ENCODE measurements at regions not wholly inside any gene's neighbourhood (a gene's known extent, or its start where the extent isn't known, plus 50 kb on each side); places are given as distances from the start of the nearest gene placed in this dataset.

- no peak for DNase-seq (ENCODE audit: insufficient read length, low spot score)
- no peak for FAIRE-seq
These were observed 481.3 kb upstream of the CHAC2 start for GRCh38 chr2:53286345-53286744.

GRCh38 chr2:53275743-53276142 lies 491.9 kb upstream of the CHAC2 start:
- FAIRE-seq (no peak), DNase-seq (ENCODE audit: insufficient read length, low spot score) (no peak)

- no peak for FAIRE-seq
- no peak for DNase-seq (ENCODE audit: insufficient read length, low spot score)
These were observed 499.0 kb upstream of the CHAC2 start for GRCh38 chr2:53268626-53269025.

DNA sequence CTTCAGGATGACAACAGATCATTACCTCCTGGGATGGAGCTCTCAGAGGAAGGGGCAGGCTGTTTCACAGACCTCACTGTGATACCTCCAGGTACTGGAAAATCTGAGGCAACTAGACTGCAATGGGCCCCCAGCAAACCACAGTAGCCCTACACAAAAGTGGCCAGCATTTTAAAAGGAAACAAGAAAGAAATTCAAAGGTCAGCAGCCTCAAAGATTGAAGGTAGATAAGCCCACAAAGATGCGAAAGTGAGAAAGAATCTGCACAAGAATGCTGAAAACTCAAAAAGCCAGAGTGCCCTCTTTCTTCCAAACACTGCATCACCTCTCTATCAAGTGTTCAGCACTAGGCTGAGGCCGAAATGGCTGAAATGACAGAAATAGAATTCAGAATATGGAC lies 499.5 kb upstream of the CHAC2 start:
- no peak for DNase-seq (ENCODE audit: insufficient read length, low spot score)
- no peak for FAIRE-seq

- DNase-seq (ENCODE audit: insufficient read length, low spot score) = no peak
- no peak for FAIRE-seq
These were observed 501.9 kb upstream of the CHAC2 start for GRCh38 chr2:53265544-53266299.

- no peak for DNase-seq (ENCODE audit: insufficient read length, low spot score)
- FAIRE-seq = no peak
These were observed 507.0 kb upstream of the CHAC2 start for GRCh38 chr2:53260568-53260967.

DNA sequence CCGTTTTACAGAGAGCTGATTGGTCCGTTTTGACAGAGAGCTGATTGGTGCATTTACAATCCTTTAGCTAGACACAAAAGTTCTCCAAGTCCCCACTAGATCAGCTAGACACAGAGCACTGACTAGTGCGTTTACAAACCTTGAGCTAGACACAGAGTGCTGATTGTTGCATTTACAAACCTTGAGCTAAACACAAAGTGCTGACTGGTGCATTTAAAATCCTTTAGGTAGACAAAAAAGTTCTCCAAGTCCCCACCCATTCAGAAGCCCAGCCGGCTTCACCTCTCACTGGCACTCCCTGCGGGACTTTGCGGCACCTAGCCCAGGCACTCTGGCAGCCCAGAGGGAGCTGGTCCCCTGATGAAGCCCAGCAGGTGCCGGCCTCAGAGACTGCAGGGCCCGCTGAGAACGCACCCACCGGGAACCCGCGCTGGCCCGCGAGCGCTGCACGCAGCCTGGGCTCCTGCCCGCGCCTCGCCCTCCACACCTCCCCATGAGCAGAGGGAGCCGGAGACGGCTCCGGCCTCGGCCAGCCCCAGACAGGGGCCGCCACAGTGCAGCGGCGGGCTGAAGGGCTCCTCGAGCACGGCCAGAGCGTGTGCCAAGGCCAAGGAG lies 508.1 kb upstream of the CHAC2 start:
- FAIRE-seq = no peak
- DNase-seq (ENCODE audit: insufficient read length, low spot score) = no peak

DNA sequence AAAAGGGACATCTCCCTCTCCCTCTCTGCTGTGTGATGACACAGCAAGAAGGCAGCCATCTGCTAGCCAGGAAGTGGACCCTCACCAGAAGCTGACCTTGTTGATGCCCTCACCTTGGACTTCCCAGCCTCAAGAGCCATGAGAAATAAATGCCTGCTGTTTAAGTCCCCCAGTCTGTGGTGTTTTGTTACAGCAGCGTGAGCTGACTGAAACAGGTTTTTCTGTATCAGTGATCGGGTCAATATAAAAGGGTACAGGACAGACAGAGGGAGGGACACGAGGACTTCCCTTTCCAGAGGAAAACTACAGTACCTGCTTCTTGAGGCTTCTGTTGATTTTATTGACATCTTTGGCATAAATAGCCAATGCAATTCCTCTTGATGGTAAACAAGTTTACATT lies 510.3 kb upstream of the CHAC2 start:
- FAIRE-seq (no peak), DNase-seq (ENCODE audit: insufficient read length, low spot score) (no peak)

DNA sequence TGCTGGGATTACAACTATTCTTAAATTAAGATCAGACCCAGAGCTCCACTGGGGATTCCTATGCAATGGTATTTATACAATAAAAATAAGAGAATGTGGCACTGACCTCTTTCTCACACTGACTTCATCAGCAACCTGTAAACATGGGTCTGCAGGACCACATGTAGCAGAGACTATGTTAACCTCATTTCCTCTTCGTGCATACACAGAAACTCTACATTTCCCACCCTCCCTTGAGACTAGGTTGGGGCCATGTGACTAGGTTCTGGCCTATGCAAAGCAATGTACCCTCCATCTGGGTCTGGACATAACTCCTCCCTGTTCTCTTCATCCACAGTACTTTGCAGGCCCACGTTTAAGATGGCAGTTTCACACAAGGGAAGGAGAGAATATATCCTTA lies 514.4 kb upstream of the CHAC2 start:
- DNase-seq (ENCODE audit: insufficient read length, low spot score) = no peak
- no peak for FAIRE-seq

DNA sequence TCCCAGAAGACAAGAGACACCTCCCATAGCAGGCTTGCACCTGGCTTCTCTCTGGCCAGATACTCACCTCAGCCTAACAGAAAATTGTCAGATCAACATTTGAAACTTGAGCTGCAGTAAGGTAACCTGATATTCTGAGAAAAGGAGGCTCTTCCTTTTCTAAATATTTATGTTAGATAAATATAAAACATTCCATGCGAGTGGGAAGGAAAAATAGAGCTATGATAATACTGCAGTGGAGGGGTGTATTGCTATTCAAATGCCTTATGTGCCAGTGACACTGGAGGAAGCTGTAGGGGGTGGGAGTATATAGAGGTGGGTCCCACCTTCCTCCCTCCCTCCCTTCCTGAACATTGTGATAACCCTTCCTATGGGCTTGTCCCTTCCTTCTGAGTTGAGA lies 515.5 kb upstream of the CHAC2 start:
- DNase-seq (ENCODE audit: insufficient read length, low spot score) (no peak), FAIRE-seq (no peak)

- FAIRE-seq = no peak
- DNase-seq (ENCODE audit: insufficient read length, low spot score) = no peak
These were observed 519.5 kb upstream of the CHAC2 start for GRCh38 chr2:53247956-53248735.

- FAIRE-seq = no peak
- DNase-seq (ENCODE audit: insufficient read length, low spot score) = no peak
These were observed 524.2 kb upstream of the CHAC2 start for GRCh38 chr2:53243430-53243829.

DNA sequence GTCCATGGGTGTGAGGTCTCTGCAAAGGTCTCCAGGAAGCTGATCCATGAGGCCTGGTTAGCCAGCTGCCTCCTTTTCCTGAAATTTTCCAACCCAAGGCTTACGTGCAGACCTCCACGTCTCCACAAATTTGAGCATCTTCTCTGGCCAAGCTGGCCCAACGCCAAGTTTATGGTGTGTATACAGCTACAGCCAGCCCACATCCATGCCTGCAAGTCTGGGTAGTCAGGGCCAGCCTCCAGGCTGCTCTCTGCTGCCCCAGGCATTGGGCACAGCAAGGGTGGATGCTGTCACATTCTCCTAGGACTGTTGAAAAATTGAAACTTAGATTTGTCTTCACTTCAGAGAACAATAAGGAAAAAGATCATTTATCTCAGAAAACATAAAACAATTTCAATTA lies 525.5 kb upstream of the CHAC2 start:
- DNase-seq (ENCODE audit: insufficient read length, low spot score) (no peak), FAIRE-seq (no peak)

- no peak for DNase-seq (ENCODE audit: insufficient read length, low spot score)
- FAIRE-seq = no peak
These were observed 531.6 kb upstream of the CHAC2 start for GRCh38 chr2:53235836-53236582.

GRCh38 chr2:53234548-53234903 lies 533.1 kb upstream of the CHAC2 start:
- DNase-seq (ENCODE audit: insufficient read length, low spot score) = no peak
- no peak for FAIRE-seq

GRCh38 chr2:53233759-53234547 lies 533.7 kb upstream of the CHAC2 start:
- no peak for FAIRE-seq
- no peak for DNase-seq (ENCODE audit: insufficient read length, low spot score)

DNA sequence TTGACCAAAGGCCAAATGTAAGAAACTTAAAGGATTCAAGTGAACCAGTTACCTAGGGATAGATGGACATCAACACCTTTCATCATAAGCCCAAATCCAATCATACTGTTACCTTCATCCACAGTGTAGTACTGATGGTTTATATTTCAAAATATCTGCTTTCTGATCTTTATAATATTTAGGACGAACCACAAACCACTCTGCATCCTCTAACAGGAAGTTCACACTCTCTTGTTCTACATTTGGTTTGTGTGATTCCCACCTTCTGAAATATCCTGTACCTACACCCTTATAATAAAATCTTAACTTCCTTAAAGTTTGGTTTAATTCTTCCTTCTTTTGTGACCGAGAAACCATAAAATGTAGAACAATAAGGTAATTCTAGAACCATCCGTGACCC lies 535.7 kb upstream of the CHAC2 start:
- no peak for FAIRE-seq
- DNase-seq (ENCODE audit: insufficient read length, low spot score) = no peak

- FAIRE-seq (no peak), DNase-seq (ENCODE audit: insufficient read length, low spot score) (no peak)
These were observed 536.9 kb upstream of the CHAC2 start for GRCh38 chr2:53230691-53231090.

DNA sequence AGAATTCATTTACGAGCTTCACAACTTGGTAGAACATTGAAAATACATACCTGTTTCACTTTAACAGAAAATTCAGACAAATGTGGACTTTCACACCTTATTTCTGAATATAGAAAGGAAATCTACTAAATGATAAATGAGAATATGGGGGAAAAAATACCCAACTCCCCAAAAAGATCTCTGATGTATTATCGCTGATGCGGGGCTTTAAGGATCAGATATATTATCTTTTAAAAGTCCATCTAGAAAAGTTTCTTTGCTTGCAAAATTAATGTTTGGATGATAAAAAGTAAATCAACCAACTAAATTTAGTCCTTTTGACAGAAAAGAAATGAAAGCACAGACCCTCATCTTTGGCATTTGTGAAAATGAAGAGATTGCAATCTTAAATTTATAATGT lies 540.1 kb upstream of the CHAC2 start:
- FAIRE-seq (no peak), DNase-seq (ENCODE audit: insufficient read length, low spot score) (no peak)

- FAIRE-seq (no peak), DNase-seq (ENCODE audit: insufficient read length, low spot score) (no peak)
These were observed 546.6 kb upstream of the CHAC2 start for GRCh38 chr2:53220969-53221368.

GRCh38 chr2:53217250-53217649 lies 550.4 kb upstream of the CHAC2 start:
- FAIRE-seq = no peak
- DNase-seq (ENCODE audit: insufficient read length, low spot score) = no peak

All from GM19239 (cell line).